SK-N-SH treated with all-trans-retinoic acid at 6 μM for 48 hours (cell line): ENCODE measurements at regions not wholly inside any gene's neighbourhood (a gene's known extent, or its start where the extent isn't known, plus 50 kb on each side); places are given as distances from the start of the nearest gene placed in this dataset.

Experiments
- ATAC-seq: fragments of 200-7000 bp; cut with Tn5 transposase; 3 replicates; pipeline ENCODE4 v1.9.1; 2020; ENCODE audit warnings: mild to moderate bottlenecking, moderate library complexity
- BACH2 ChIP-seq: fragments of 250-450 bp; sonication (Bioruptor Pico); IDR thresholded peaks from 2 replicates; pipeline ENCODE4 v1.9.0; 2021; ENCODE audit warnings: mild to moderate bottlenecking, borderline replicate concordance
- CREB5 ChIP-seq: fragments of 250-450 bp; sonication (Bioruptor Pico); IDR thresholded peaks from 2 replicates; pipeline ENCODE4 v1.5.1; 2020; ENCODE audit warnings: low read depth, mild to moderate bottlenecking, moderate library complexity
- CSDC2 ChIP-seq: fragments of 250-450 bp; sonication (Bioruptor Pico); IDR thresholded peaks from 2 replicates; pipeline ENCODE4 v1.5.0; 2020; ENCODE audit warnings: mild to moderate bottlenecking, moderate library complexity
- CSRNP3 ChIP-seq: fragments of 250-450 bp; sonication (Bioruptor Pico); IDR thresholded peaks from 2 replicates; pipeline ENCODE4 v1.5.1; 2021; ENCODE audit warnings: mild to moderate bottlenecking, moderate library complexity
- ESRRG ChIP-seq: fragments of 250-450 bp; sonication (Bioruptor Pico); IDR thresholded peaks from 2 replicates; pipeline ENCODE4 v1.6.1; 2021; ENCODE audit warnings: mild to moderate bottlenecking
- GLIS3 ChIP-seq: fragments of 250-450 bp; sonication (Bioruptor Pico); IDR thresholded peaks from 2 replicates; pipeline ENCODE4 v1.5.0; 2020; ENCODE audit warnings: mild to moderate bottlenecking, moderate library complexity
- ISL1 ChIP-seq: fragments of 250-450 bp; sonication (Bioruptor Pico); IDR thresholded peaks from 2 replicates; pipeline ENCODE4 v2.1.2; 2022; ENCODE audit warnings: mild to moderate bottlenecking, moderate library complexity
- OSR1 ChIP-seq: fragments of 250-450 bp; sonication (Bioruptor Pico); IDR thresholded peaks from 2 replicates; pipeline ENCODE4 v1.8.0; 2022; ENCODE audit warnings: moderate library complexity, mild to moderate bottlenecking, inconsistent platforms
- PATZ1 ChIP-seq: fragments of 250-450 bp; sonication (Bioruptor Pico); IDR thresholded peaks from 2 replicates; pipeline ENCODE4 v1.8.0; 2020; ENCODE audit warnings: mild to moderate bottlenecking, moderate library complexity, borderline replicate concordance
- POU6F1 ChIP-seq: fragments of 250-450 bp; sonication (Bioruptor Pico); IDR thresholded peaks from 2 replicates; pipeline ENCODE4 v1.8.0; 2021; ENCODE audit warnings: low read depth, mild to moderate bottlenecking, moderate library complexity, borderline replicate concordance
- PPARA ChIP-seq: fragments of 250-450 bp; sonication (Bioruptor Pico); IDR thresholded peaks from 2 replicates; pipeline ENCODE4 v1.5.0; 2020; ENCODE audit warnings: mild to moderate bottlenecking, borderline replicate concordance
- RARB ChIP-seq: fragments of 250-450 bp; sonication (Bioruptor Pico); IDR thresholded peaks from 2 replicates; pipeline ENCODE4 v1.8.0; 2021; ENCODE audit warnings: mild to moderate bottlenecking, moderate library complexity
- SNAI2 ChIP-seq: fragments of 250-450 bp; sonication (Bioruptor Pico); IDR thresholded peaks from 2 replicates; pipeline ENCODE4 v1.5.0; 2020; ENCODE audit warnings: mild to moderate bottlenecking, moderate library complexity
- TCF4 ChIP-seq: fragments of 250-450 bp; sonication (Bioruptor Pico); IDR thresholded peaks from 2 replicates; pipeline ENCODE4 v1.8.0; 2021; ENCODE audit warnings: mild to moderate bottlenecking, moderate library complexity, borderline replicate concordance
- TSHZ2 ChIP-seq: fragments of 250-450 bp; sonication (Bioruptor Pico); IDR thresholded peaks from 2 replicates; pipeline ENCODE4 v1.5.0; 2020; ENCODE audit warnings: mild to moderate bottlenecking, moderate library complexity
- ZC3H10 ChIP-seq: fragments of 250-450 bp; sonication (Bioruptor Pico); IDR thresholded peaks from 2 replicates; pipeline ENCODE4 v1.5.1; 2021; ENCODE audit warnings: mild to moderate bottlenecking, moderate library complexity
- ZFP30 ChIP-seq: fragments of 450-650 bp; formaldehyde crosslinking; IDR thresholded peaks from 2 replicates; pipeline ENCODE4 v1.5.0; 2022; ENCODE audit warnings: mild to moderate bottlenecking, moderate library complexity
- ZNF565 ChIP-seq: fragments of 450-650 bp; formaldehyde crosslinking; conservative IDR thresholded peaks from 2 replicates; pipeline ENCODE4 v1.5.0; 2020; ENCODE audit warnings: low read depth, mild to moderate bottlenecking, moderate library complexity
- ZNF70 ChIP-seq: fragments of 450-650 bp; formaldehyde crosslinking; IDR thresholded peaks from 2 replicates; pipeline ENCODE4 v1.5.0; 2020; ENCODE audit warnings: mild to moderate bottlenecking, moderate library complexity
- ZNF8 ChIP-seq: fragments of 450-650 bp; formaldehyde crosslinking; IDR thresholded peaks from 2 replicates; pipeline ENCODE4 v1.5.0; 2020; ENCODE audit warnings: mild to moderate bottlenecking, moderate library complexity

GRCh38 chr12:103053089-103053488 lies 95.6 kb downstream of the ASCL1 start:
- no peak for ATAC-seq

GRCh38 chr12:103073630-103074029 lies 116.2 kb downstream of the ASCL1 start:
- ATAC-seq: no peak
- no peak for TF ChIP-seq CSDC2 (CRISPR knock-in tag)
- no peak for TF ChIP-seq ZNF565 (CRISPR knock-in tag)
- TF ChIP-seq ZNF70: no peak
- no peak for TF ChIP-seq ZFP30
- TF ChIP-seq OSR1 (CRISPR knock-in tag): no peak
- no peak for TF ChIP-seq POU6F1
- no peak for TF ChIP-seq RARB (CRISPR knock-in tag)
- no peak for TF ChIP-seq CSRNP3 (CRISPR knock-in tag)
- no peak for TF ChIP-seq PATZ1 (CRISPR knock-in tag)
- TF ChIP-seq ESRRG (CRISPR knock-in tag): no peak
- TF ChIP-seq BACH2 (CRISPR knock-in tag): no peak
- TF ChIP-seq TCF4 (CRISPR knock-in tag): no peak
- TF ChIP-seq ZNF8: no peak
- TF ChIP-seq SNAI2 (CRISPR knock-in tag): no peak
- no peak for TF ChIP-seq ISL1 (CRISPR knock-in tag)

More at GRCh38 chr12:103053089-103053488, 95.6 kb downstream of the ASCL1 start:
- TF ChIP-seq PPARA (no peak), TCF4 (CRISPR knock-in tag) (no peak), ZC3H10 (no peak)

- no peak for ATAC-seq
- no peak for TF ChIP-seq CSDC2 (CRISPR knock-in tag)
- no peak for TF ChIP-seq CREB5 (CRISPR knock-in tag)
- TF ChIP-seq GLIS3: no peak
- TF ChIP-seq BACH2 (CRISPR knock-in tag): no peak
- no peak for TF ChIP-seq CSRNP3 (CRISPR knock-in tag)
- no peak for TF ChIP-seq TSHZ2 (CRISPR knock-in tag)
- TF ChIP-seq ISL1 (CRISPR knock-in tag): no peak
- TF ChIP-seq POU6F1: no peak
- TF ChIP-seq ZFP30: no peak
- TF ChIP-seq, all 23 proteins: peak for 0
These were observed 118.4 kb downstream of the ASCL1 start for GRCh38 chr12:103075848-103076247.
